ENCODE measurements at regions not wholly inside any gene's neighbourhood (a gene's known extent, or its start where the extent isn't known, plus 50 kb on each side); places are given as distances from the start of the nearest gene placed in this dataset.

GRCh38 chr15:46723308-46723707 is 994.0 kb upstream of the SEMA6D start:
- TF ChIP-seq POLR2A (IDR thresholded peaks at IDR 0.05; ENCODE audit: low read depth, low read length) = no peak
- no peak for TF ChIP-seq POLR2AphosphoS5 (IDR thresholded peaks at IDR 0.05; ENCODE audit: low read depth, low read length)

All from GM12892 (cell line).